GOT3 (cell line): ENCODE measurements at regions not wholly inside any gene's neighbourhood (a gene's known extent, or its start where the extent isn't known, plus 50 kb on each side); places are given as distances from the start of the nearest gene placed in this dataset.
"Not testable (repeated sequence)": the region's sequence is repeated elsewhere in the genome, so short reads cannot be mapped to it uniquely, and the experiment has no call there.

Experiments
- DNase-seq: peaks from one replicate; lab custom pipeline; 2025; ENCODE audit warnings: mixed read lengths; lab: John Stamatoyannopoulos, UW

- no peak for DNase-seq
These were observed 120.4 kb downstream of the CCDC34 start for GRCh38 chr11:27242591-27242990.

GRCh38 chr11:27241311-27242122, 121.5 kb downstream of the CCDC34 start:
- DNase-seq: no peak

GRCh38 chr11:27239305-27239942, 123.6 kb downstream of the CCDC34 start:
- DNase-seq: no peak

GRCh38 chr11:27238811-27239210, 124.2 kb downstream of the CCDC34 start:
- no peak for DNase-seq

GRCh38 chr11:27237643-27238042, 125.4 kb downstream of the CCDC34 start:
- no peak for DNase-seq

GRCh38 chr11:27234961-27235360, 128.1 kb downstream of the CCDC34 start:
- no peak for DNase-seq

GRCh38 chr11:27234043-27234668, 128.9 kb downstream of the CCDC34 start:
- peak; percentile 68 for DNase-seq

GRCh38 chr11:27233654-27234042, 129.4 kb downstream of the CCDC34 start:
- DNase-seq: no peak

- DNase-seq: no peak
These were observed 131.5 kb downstream of the CCDC34 start for GRCh38 chr11:27231530-27231929.

- DNase-seq: no peak
These were observed 132.8 kb downstream of the CCDC34 start for GRCh38 chr11:27230192-27230572.

- DNase-seq: no peak
These were observed 133.4 kb downstream of the CCDC34 start for GRCh38 chr11:27229511-27230191.

- no peak for DNase-seq
These were observed 134.1 kb downstream of the CCDC34 start for GRCh38 chr11:27228906-27229290.

GRCh38 chr11:27228232-27228905, 134.6 kb downstream of the CCDC34 start:
- no peak for DNase-seq

GRCh38 chr11:27227736-27228135, 135.3 kb downstream of the CCDC34 start:
- DNase-seq: no peak

GRCh38 chr11:27219487-27220039, 143.5 kb downstream of the CCDC34 start:
- DNase-seq: not testable (repeated sequence)

- no peak for DNase-seq
These were observed 144.5 kb downstream of the CCDC34 start for GRCh38 chr11:27218421-27219038.

- DNase-seq: no peak
These were observed 145.0 kb downstream of the CCDC34 start for GRCh38 chr11:27217948-27218420.

GRCh38 chr11:27217496-27217895, 145.5 kb downstream of the CCDC34 start:
- DNase-seq: no peak

- no peak for DNase-seq
These were observed 146.5 kb downstream of the CCDC34 start for GRCh38 chr11:27216270-27217149.
